22Rv1 (cell line): ENCODE measurements at regions not wholly inside any gene's neighbourhood (a gene's known extent, or its start where the extent isn't known, plus 50 kb on each side); places are given as distances from the start of the nearest gene placed in this dataset.

Experiments
- CTCF ChIP-seq: fragments of 450-650 bp; IDR thresholded peaks from 2 replicates; pipeline ENCODE4 v1.5.1; 2017; ENCODE audit warnings: mild to moderate bottlenecking
- ZFX ChIP-seq: fragments of 450-650 bp; IDR thresholded peaks from 2 replicates; pipeline ENCODE4 v1.6.1; 2017; ENCODE audit warnings: antibody characterized with exemption, borderline replicate concordance

- no peak for TF ChIP-seq CTCF
- no peak for TF ChIP-seq ZFX
Observed at GRCh38 chr5:12316812-12317211, 412.6 kb upstream of the CTNND2 start.
